ENCODE measurements at regions not wholly inside any gene's neighbourhood (a gene's known extent, or its start where the extent isn't known, plus 50 kb on each side); places are given as distances from the start of the nearest gene placed in this dataset.
"Not testable (repeated sequence)": the region's sequence is repeated elsewhere in the genome, so short reads cannot be mapped to it uniquely, and the experiment has no call there.

DNA sequence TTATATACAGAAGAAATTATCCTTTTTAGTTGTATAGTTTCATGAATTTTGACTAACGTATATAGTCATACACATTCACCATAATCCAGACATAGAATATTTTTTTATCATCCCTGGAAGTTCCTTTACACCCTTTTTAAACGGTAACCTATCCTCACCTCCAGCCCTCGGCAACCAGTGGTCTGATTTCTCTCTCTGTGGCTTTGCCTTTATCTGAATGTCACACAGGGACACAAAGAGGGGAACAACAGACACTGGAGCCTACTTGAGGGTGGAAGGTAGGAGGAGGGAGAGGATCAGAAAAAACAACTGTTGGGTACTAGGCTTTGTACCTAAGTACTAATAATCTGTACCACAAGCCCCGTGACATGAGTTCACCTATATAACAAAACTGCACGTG, 191.9 kb downstream of the MC4R start (continued):
- TF ChIP-seq ZNF280B (CRISPR knock-in tag; IDR thresholded peaks at IDR 0.05; ENCODE audit: borderline replicate concordance) (no peak), KDM3A (CRISPR knock-in tag; IDR thresholded peaks at IDR 0.05; ENCODE audit: low read depth) (no peak), ZNF326 (CRISPR knock-in tag; IDR thresholded peaks at IDR 0.05; ENCODE audit: borderline replicate concordance) (no peak), SRSF1 (optimal IDR thresholded peaks at IDR 0.05; ENCODE audit: low read depth, low read length) (no peak), KAT7 (CRISPR knock-in tag; IDR thresholded peaks at IDR 0.05; ENCODE audit: borderline replicate concordance) (no peak)
- TF ChIP-seq, protein P1, sequence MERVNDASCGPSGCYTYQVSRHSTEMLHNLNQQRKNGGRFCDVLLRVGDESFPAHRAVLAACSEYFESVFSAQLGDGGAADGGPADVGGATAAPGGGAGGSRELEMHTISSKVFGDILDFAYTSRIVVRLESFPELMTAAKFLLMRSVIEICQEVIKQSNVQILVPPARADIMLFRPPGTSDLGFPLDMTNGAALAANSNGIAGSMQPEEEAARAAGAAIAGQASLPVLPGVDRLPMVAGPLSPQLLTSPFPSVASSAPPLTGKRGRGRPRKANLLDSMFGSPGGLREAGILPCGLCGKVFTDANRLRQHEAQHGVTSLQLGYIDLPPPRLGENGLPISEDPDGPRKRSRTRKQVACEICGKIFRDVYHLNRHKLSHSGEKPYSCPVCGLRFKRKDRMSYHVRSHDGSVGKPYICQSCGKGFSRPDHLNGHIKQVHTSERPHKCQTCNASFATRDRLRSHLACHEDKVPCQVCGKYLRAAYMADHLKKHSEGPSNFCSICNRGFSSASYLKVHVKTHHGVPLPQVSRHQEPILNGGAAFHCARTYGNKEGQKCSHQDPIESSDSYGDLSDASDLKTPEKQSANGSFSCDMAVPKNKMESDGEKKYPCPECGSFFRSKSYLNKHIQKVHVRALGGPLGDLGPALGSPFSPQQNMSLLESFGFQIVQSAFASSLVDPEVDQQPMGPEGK (CRISPR knock-in tag; IDR thresholded peaks at IDR 0.05): no peak
- TF ChIP-seq, protein P2, sequence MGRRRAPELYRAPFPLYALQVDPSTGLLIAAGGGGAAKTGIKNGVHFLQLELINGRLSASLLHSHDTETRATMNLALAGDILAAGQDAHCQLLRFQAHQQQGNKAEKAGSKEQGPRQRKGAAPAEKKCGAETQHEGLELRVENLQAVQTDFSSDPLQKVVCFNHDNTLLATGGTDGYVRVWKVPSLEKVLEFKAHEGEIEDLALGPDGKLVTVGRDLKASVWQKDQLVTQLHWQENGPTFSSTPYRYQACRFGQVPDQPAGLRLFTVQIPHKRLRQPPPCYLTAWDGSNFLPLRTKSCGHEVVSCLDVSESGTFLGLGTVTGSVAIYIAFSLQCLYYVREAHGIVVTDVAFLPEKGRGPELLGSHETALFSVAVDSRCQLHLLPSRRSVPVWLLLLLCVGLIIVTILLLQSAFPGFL (CRISPR knock-in tag; IDR thresholded peaks at IDR 0.05): no peak

DNA sequence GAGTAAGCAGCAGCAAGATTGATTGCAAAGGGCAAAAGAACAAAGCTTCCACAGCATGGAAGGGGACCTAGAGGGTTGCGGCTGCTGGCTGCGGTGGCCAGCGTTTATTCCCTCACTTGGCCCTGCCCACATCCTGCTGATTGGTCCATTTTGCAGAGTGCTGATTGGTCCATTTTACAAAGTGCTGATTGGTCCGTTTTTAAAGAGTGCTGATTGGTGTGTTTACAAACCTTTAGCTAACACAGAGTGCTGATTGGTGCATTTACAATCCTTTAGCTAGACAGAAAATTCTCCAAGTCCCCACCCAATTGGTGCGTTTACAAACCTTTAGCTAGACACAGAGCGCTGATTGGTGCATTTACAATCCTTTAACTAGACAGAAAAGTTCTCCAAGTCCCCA, 194.4 kb downstream of the MC4R start:
- H4K20me1 ChIP-seq (ENCODE audit: insufficient read depth, low read length); H2AFZ ChIP-seq (ENCODE audit: low read length); in situ Hi-C loops (cut with HindIII; ENCODE audit: extremely low pct_ligation_motif_present, low pct_unique_long_range_greater_than_20kb); BruUV-seq (replicated peaks); H3K27me3 ChIP-seq (ENCODE audit: control insufficient read depth in 1 of 2, insufficient read depth in 2 of 2, low read length in 2 of 2); CTCF ChIA-PET (ENCODE audit: low intra/inter-chr PET ratio, low total read pairs); H3K4me3 ChIP-seq (replicated peaks in 1 of 3; ENCODE audit: insufficient read depth in 1 of 3, low read depth in 2 of 3, low read length in 3 of 3); FAIRE-seq; H3K4me2 ChIP-seq (ENCODE audit: low read depth, low read length); H3K79me2 ChIP-seq (ENCODE audit: insufficient read depth, low read length); intact Hi-C loops (cut with micrococcal nuclease; ENCODE audit: unreplicated experiment); ATAC-seq; H3K9ac ChIP-seq (ENCODE audit: insufficient read depth, low read depth, low read length); H3K27ac ChIP-seq (ENCODE audit: extremely low read length, insufficient read depth, low read length); H3K9me3 ChIP-seq (ENCODE audit: low read length); POLR2A ChIA-PET; H3K36me3 ChIP-seq (replicated peaks in 1 of 2; ENCODE audit: control insufficient read depth in 1 of 2, insufficient read depth in 2 of 2, low read length in 2 of 2); DNase-seq (ENCODE audit: low spot score); H3K4me1 ChIP-seq (ENCODE audit: insufficient read depth, low read length): not testable (repeated sequence)
- WGBS (ENCODE audit: low lambda C conversion rate): 59% methylated on average over 4 of the region's 6 CpGs
- TF ChIP-seq MAFK (conservative IDR thresholded peaks at IDR 0.05 in 1 of 2, IDR thresholded peaks at IDR 0.05 in 1 of 2; ENCODE audit: low read length in 2 of 2): peak in 1 of 2 experiments; percentile 39; a peak in 2 of 4 replicates
- peak; percentile 24; the same call in 1 of the 2 replicates for TF ChIP-seq MAFF (IDR thresholded peaks at IDR 0.05; ENCODE audit: low read depth, low read length)
